GM12865 (cell line): ENCODE measurements at regions not wholly inside any gene's neighbourhood (a gene's known extent, or its start where the extent isn't known, plus 50 kb on each side); places are given as distances from the start of the nearest gene placed in this dataset.
A peak's percentile ranks its signal among the peaks of the same experiment; 100 is the strongest.

Experiments
- DNase-seq: peaks from one replicate; pipeline ENCODE4 v3.0.0; 2010; ENCODE audit warnings: low read depth
- H3K4me3 ChIP-seq: 2 replicates; pipeline ENCODE4 v1.5.1; 2011; ENCODE audit warnings: mild to moderate bottlenecking, low read depth, low read length, control low read depth
- TF ChIP-seq, protein P1 (sequence below): IDR thresholded peaks from 2 replicates; pipeline ENCODE4 v1.5.1; 2011; ENCODE audit warnings: low read length, control low read depth, low read depth, inconsistent platforms; ENCODE audit not compliant: insufficient read depth; ENCODE audit errors: missing control alignments

DNA sequence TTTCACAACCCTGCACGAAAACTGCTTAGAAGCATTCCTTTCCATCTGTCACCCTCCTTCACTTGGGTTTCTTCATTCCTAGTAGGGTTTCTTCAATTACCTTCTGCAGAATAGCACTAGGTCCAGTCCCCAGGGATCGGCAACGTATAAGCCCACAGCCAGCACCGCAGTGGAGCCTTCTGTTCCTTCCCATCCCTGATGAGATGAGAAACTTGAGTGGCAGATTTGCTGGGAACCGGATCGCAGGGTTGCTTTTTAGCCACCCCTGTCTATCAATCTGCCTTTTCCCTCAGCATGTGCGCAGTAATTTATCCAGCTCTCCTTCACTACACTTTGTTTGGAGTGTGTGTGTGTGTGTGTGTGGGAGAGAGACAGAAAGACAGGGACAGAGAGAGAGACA is 94.2 kb downstream of the CD8B2 start:
- TF ChIP-seq, protein P1, sequence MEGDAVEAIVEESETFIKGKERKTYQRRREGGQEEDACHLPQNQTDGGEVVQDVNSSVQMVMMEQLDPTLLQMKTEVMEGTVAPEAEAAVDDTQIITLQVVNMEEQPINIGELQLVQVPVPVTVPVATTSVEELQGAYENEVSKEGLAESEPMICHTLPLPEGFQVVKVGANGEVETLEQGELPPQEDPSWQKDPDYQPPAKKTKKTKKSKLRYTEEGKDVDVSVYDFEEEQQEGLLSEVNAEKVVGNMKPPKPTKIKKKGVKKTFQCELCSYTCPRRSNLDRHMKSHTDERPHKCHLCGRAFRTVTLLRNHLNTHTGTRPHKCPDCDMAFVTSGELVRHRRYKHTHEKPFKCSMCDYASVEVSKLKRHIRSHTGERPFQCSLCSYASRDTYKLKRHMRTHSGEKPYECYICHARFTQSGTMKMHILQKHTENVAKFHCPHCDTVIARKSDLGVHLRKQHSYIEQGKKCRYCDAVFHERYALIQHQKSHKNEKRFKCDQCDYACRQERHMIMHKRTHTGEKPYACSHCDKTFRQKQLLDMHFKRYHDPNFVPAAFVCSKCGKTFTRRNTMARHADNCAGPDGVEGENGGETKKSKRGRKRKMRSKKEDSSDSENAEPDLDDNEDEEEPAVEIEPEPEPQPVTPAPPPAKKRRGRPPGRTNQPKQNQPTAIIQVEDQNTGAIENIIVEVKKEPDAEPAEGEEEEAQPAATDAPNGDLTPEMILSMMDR: no peak
- DNase-seq: no peak
- no peak overlapping the region for H3K4me3 ChIP-seq

DNA sequence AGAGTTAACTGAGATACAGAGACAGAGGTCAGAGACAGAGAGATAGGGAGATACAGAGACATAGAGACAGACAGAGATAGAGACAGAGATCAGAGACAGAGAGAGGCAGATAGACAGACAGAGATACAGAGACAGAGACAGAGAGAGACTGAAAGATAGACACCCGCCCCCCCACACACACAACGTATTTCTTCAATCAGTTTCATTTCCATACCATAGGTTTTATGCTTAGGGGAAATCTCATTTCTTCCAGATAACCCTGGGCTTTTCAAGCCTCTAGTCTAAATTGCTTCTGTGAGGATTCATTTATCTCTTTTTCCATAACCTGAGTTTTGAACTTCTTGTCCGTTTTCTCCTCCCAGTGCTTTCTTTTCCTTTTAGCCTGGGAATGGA is 94.6 kb downstream of the CD8B2 start:
- TF ChIP-seq, protein P1: no peak
- H3K4me3 ChIP-seq: peak overlapping the region; percentile 47
- no peak for DNase-seq

DNA sequence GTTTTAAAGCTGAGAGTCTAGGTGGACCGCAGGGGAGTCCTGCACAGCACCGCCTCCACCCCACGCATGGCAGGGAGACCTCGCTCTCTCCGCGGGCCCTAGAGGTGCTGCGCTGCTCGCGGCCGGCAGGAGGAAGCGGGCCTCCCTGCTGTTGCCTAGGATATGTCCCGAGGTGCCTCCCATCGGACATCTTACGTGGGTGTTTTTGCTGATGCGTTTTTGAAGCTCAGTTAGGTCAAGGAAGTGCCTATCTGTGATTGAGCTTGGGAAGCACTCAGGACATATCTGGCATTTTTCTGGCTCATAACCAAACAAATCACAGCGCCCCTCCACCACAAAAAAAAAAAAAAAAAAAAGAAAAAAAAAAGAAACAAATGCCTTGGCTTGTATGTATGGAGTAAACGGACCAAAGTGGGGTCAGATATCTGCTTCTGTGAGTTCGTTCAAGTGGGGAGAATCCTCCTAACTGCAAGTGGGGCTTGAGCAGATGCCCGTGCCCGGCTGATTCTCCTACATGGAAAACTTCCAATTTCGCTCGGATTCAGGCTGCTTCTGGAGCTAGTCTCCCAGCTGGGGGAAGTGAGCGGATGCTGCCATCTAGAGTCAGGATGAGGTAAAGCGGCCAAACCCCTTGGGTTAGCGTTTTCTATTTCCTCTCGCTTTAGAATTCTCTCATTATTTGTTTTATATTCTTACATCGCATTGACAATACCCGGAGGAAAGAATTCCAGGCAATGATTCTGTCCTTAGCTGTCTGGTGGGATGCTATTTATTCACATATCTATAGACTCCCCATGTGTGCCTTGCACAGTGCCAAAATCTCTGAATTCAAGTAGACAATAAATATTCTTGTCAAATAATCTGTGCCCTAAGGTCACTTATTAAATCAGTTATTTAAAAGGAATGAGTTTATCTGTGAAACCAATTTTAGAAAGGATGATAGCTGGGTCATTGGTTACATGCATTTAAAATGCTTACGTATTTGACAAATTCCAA is 95.3 kb downstream of the CD8B2 start:
- peak; percentile 53 for DNase-seq
- TF ChIP-seq, protein P1: peak; percentile 88
- H3K4me3 ChIP-seq: peak overlapping the region; percentile 47

- TF ChIP-seq, protein P1: no peak
- DNase-seq: no peak
- no peak overlapping the region for H3K4me3 ChIP-seq
These were observed 97.3 kb downstream of the CD8B2 start for GRCh38 chr2:106584304-106584954.

- H3K4me3 ChIP-seq: no peak overlapping the region
- TF ChIP-seq, protein P1: peak; percentile 29
- DNase-seq: peak; percentile 6
These were observed 109.7 kb downstream of the CD8B2 start for GRCh38 chr2:106596844-106597243.

DNA sequence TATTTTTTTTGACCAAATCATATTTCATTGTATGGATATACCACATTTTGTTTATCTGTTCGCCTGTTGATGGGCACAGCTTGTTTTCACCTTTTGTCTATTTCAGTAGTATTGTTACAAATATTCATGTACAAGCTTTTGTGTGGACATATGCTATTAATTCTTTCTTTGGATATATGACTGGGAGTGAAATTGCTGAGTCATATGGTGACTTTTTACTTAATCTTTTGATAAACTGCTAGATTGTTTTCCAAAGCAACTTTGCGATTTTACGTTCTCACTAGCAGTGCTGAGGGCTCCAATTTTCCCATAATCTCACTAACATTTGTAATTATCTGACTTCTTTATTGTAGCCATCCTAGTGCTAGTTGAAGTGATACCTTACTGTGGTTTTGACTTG is 112.4 kb downstream of the CD8B2 start:
- no peak overlapping the region for H3K4me3 ChIP-seq
- DNase-seq: no peak
- TF ChIP-seq, protein P1: no peak
